OCI-LY1 (cell line): ENCODE measurements at regions not wholly inside any gene's neighbourhood (a gene's known extent, or its start where the extent isn't known, plus 50 kb on each side); places are given as distances from the start of the nearest gene placed in this dataset.
"Not testable (repeated sequence)": the region's sequence is repeated elsewhere in the genome, so short reads cannot be mapped to it uniquely, and the experiment has no call there.

Experiments used
- EZH2 ChIP-seq: fragments of 200-600 bp; sonication (generic), shearing (Covaris generic); IDR thresholded peaks from 2 replicates; pipeline ENCODE4 v1.8.0; 2017; ENCODE audit warnings: borderline replicate concordance, mixed run types, mild to moderate bottlenecking, antibody characterized with exemption, low read length, moderate library complexity, mixed read lengths
- TF ChIP-seq, protein P1 (sequence below): fragments of 200-600 bp; sonication (generic), shearing (Covaris generic); IDR thresholded peaks from 2 replicates; pipeline ENCODE4 v1.5.1; 2017; ENCODE audit warnings: mild to moderate bottlenecking, antibody characterized with exemption, low read length, moderate library complexity, mixed read lengths

GRCh38 chr9:62844681-62845185 is 1654.9 kb downstream of the SPATA31A7 start:
- TF ChIP-seq, protein P1, sequence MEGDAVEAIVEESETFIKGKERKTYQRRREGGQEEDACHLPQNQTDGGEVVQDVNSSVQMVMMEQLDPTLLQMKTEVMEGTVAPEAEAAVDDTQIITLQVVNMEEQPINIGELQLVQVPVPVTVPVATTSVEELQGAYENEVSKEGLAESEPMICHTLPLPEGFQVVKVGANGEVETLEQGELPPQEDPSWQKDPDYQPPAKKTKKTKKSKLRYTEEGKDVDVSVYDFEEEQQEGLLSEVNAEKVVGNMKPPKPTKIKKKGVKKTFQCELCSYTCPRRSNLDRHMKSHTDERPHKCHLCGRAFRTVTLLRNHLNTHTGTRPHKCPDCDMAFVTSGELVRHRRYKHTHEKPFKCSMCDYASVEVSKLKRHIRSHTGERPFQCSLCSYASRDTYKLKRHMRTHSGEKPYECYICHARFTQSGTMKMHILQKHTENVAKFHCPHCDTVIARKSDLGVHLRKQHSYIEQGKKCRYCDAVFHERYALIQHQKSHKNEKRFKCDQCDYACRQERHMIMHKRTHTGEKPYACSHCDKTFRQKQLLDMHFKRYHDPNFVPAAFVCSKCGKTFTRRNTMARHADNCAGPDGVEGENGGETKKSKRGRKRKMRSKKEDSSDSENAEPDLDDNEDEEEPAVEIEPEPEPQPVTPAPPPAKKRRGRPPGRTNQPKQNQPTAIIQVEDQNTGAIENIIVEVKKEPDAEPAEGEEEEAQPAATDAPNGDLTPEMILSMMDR: not testable (repeated sequence)
- not testable (repeated sequence) for TF ChIP-seq EZH2
